Kidney (tissue), 13 donors: ENCODE measurements at regions not wholly inside any gene's neighbourhood (a gene's known extent, or its start where the extent isn't known, plus 50 kb on each side); places are given as distances from the start of the nearest gene placed in this dataset.

Experiments used
- DNase-seq, 5 donors: peaks; one replicate each; pipeline ENCODE4 v3.0.0-alpha.2; 2013 to 2020
- FAIRE-seq: peaks from 2 replicates; lab custom pipeline; 2012; peaks lifted over from hg19 to GRCh38; lab: Jason Lieb, UNC
- H3K27ac ChIP-seq, 2 donors: one replicate each; pipeline ENCODE4 v1.7.0; 2013; ENCODE audit warnings: low read depth in 2 of 2, low read length in 2 of 2, inconsistent platforms in 1 of 2
- H3K27me3 ChIP-seq: one replicate; pipeline ENCODE4 v1.7.1; 2013; ENCODE audit warnings: low read length, inconsistent platforms; ENCODE audit not compliant: control insufficient read depth, insufficient read depth
- H3K36me3 ChIP-seq, 3 donors: one replicate each; pipeline versions ENCODE4 v1.7.0 to v1.7.1; 2013; ENCODE audit warnings: low read length in 3 of 3, control low read depth in 1 of 3, inconsistent platforms in 1 of 3; ENCODE audit not compliant: insufficient read depth in 3 of 3, control insufficient read depth in 2 of 3
- H3K4me1 ChIP-seq, 3 donors: one replicate each; pipeline versions ENCODE4 v1.7.0 to v1.7.1; 2013; ENCODE audit warnings: low read length in 3 of 3, inconsistent platforms in 1 of 3, low read depth in 1 of 3; ENCODE audit not compliant: control insufficient read depth in 2 of 3, insufficient read depth in 2 of 3
- H3K4me3 ChIP-seq, 3 donors: one replicate each; pipeline versions ENCODE4 v1.7.0 to v1.8.1; 2013; ENCODE audit warnings: low read length in 3 of 3, control low read depth in 1 of 3, inconsistent platforms in 1 of 3
- H3K9ac ChIP-seq, 3 donors: one replicate each; pipeline versions ENCODE4 v1.7.0 to v1.7.1; 2013; ENCODE audit warnings: low read length in 3 of 3, control low read depth in 1 of 3, inconsistent platforms in 1 of 3
- H3K9me3 ChIP-seq, 3 donors: one replicate each; pipeline versions ENCODE4 v1.7.0 to v1.7.1; 2013; ENCODE audit warnings: low read length in 3 of 3, control low read depth in 1 of 3, inconsistent platforms in 1 of 3; ENCODE audit not compliant: control insufficient read depth in 2 of 3, insufficient read depth in 1 of 3
- intact Hi-C: fragments of 100-400 bp; cut with DNase I; formaldehyde crosslinking; loops from one replicate; pipeline ENCODE4 v1.11.1; 2022
- TF ChIP-seq, protein P1 (sequence below): IDR thresholded peaks from 3 replicates; pipeline ENCODE4 v1.5.1; 2012; ENCODE audit warnings: mild to moderate bottlenecking, moderate library complexity, borderline replicate concordance; ENCODE audit not compliant: insufficient read depth; ENCODE audit errors: extremely low read depth
- donor health status: control.
- donor health status: control.
- donor health status: control.
- donor health status: control.
- donor health status: control.
- donor health status: DM: yes; HTN: yes; CAD: no.
- donor health status: Normal renal cell carcinoma (clear cell type).

GRCh38 chr6:78398292-78398691 is 469.1 kb upstream of the IRAK1BP1 start:
- Histone ChIP-seq H3K27ac (no peak overlapping the region), H3K9me3 (no peaks in the 10 kb centered on the region), H3K27me3 (no peaks in the 10 kb centered on the region), H3K36me3 (no peaks in the 10 kb centered on the region), H3K4me1 (no peaks in the 10 kb centered on the region), H3K4me3 (no peak overlapping the region), H3K9ac (no peak overlapping the region)
- DNase-seq, result no peak
- no peak for FAIRE-seq
- intact Hi-C loops, result no loop called here
- TF ChIP-seq, protein P1, sequence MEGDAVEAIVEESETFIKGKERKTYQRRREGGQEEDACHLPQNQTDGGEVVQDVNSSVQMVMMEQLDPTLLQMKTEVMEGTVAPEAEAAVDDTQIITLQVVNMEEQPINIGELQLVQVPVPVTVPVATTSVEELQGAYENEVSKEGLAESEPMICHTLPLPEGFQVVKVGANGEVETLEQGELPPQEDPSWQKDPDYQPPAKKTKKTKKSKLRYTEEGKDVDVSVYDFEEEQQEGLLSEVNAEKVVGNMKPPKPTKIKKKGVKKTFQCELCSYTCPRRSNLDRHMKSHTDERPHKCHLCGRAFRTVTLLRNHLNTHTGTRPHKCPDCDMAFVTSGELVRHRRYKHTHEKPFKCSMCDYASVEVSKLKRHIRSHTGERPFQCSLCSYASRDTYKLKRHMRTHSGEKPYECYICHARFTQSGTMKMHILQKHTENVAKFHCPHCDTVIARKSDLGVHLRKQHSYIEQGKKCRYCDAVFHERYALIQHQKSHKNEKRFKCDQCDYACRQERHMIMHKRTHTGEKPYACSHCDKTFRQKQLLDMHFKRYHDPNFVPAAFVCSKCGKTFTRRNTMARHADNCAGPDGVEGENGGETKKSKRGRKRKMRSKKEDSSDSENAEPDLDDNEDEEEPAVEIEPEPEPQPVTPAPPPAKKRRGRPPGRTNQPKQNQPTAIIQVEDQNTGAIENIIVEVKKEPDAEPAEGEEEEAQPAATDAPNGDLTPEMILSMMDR, result no peak

GRCh38 chr6:78400076-78400475 is 467.3 kb upstream of the IRAK1BP1 start:
- Histone ChIP-seq H3K4me1 (no peaks in the 10 kb centered on the region), H3K9ac (no peak overlapping the region), H3K4me3 (no peak overlapping the region), H3K27me3 (no peaks in the 10 kb centered on the region), H3K27ac (no peak overlapping the region), H3K9me3 (no peaks in the 10 kb centered on the region), H3K36me3 (no peaks in the 10 kb centered on the region)
- FAIRE-seq, result no peak
- TF ChIP-seq, protein P1, result no peak
- intact Hi-C loops, result no loop called here
- DNase-seq, result no peak

DNA sequence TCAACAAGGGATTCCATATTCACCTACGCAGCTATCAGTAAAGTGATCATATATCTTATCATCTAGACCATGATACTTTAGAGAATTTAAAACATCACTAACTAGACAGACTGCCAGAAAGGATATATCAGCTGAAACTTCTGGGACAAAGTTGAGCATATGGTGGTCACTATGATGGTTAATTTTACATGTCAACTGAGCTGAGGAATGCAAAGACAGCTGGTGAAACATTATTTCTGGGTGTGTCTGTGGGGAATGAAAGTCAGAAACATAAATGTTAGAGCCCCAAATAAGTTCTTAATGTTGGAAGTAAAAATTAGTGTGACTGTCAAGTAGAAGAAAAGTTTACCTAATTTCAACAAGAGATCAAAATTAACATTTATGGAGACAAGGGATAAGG is 440.0 kb upstream of the IRAK1BP1 start:
- no peak overlapping the region for H3K9ac ChIP-seq
- no peaks in the 10 kb centered on the region for H3K4me1 ChIP-seq

More for the DNA sequence above, 440.0 kb upstream of the IRAK1BP1 start:
- Histone ChIP-seq H3K36me3 (no peaks in the 10 kb centered on the region), H3K27ac (no peak overlapping the region), H3K4me3 (no peak overlapping the region), H3K27me3 (no peaks in the 10 kb centered on the region), H3K9me3 (peaks cover 0 to 3% (median 0%) of the 10 kb centered on the region in 3 donors)
- FAIRE-seq (no peak), DNase-seq (no peak)
- intact Hi-C loops, result no loop called here
- TF ChIP-seq, protein P1, result no peak
